Dedifferentiated amniotic fluid mesenchymal stem cell (primary cell): ENCODE measurements at regions not wholly inside any gene's neighbourhood (a gene's known extent, or its start where the extent isn't known, plus 50 kb on each side); places are given as distances from the start of the nearest gene placed in this dataset.
"Not testable (repeated sequence)": the region's sequence is repeated elsewhere in the genome, so short reads cannot be mapped to it uniquely, and the experiment has no call there.

Experiments used
- DNase-seq: peaks from one replicate; pipeline ENCODE4 v3.0.0-alpha.2; 2016; ENCODE audit errors: extremely low spot score

- no peak for DNase-seq
Measured at GRCh38 chr4:103499094-103499493, 220.7 kb downstream of the TACR3 start.

GRCh38 chr4:103498161-103499070 is 221.4 kb downstream of the TACR3 start:
- peak; percentile 73 for DNase-seq

- no peak for DNase-seq
Measured at GRCh38 chr4:103497692-103498091, 222.1 kb downstream of the TACR3 start.

- no peak for DNase-seq
Measured at GRCh38 chr4:103496800-103497199, 223.0 kb downstream of the TACR3 start.

GRCh38 chr4:103493450-103494159 is 226.2 kb downstream of the TACR3 start:
- no peak for DNase-seq

- not testable (repeated sequence) for DNase-seq
Measured at GRCh38 chr4:103485296-103485695, 234.5 kb downstream of the TACR3 start.

GRCh38 chr4:103484521-103484920 is 235.3 kb downstream of the TACR3 start:
- no peak for DNase-seq

GRCh38 chr4:103482893-103483292 is 236.9 kb downstream of the TACR3 start:
- DNase-seq = no peak

GRCh38 chr4:103482471-103482870 is 237.3 kb downstream of the TACR3 start:
- no peak for DNase-seq

GRCh38 chr4:103478734-103479133 is 241.1 kb downstream of the TACR3 start:
- no peak for DNase-seq

- DNase-seq = no peak
Measured at GRCh38 chr4:103478210-103478609, 241.6 kb downstream of the TACR3 start.

GRCh38 chr4:103457566-103457965 is 259.4 kb upstream of the CENPE start:
- no peak for DNase-seq

GRCh38 chr4:103451341-103451740 is 253.2 kb upstream of the CENPE start:
- DNase-seq = no peak

- no peak for DNase-seq
Measured at GRCh38 chr4:103450693-103451092, 252.6 kb upstream of the CENPE start.

GRCh38 chr4:103449296-103450023 is 251.3 kb upstream of the CENPE start:
- DNase-seq = no peak

GRCh38 chr4:103445377-103445776 is 247.2 kb upstream of the CENPE start:
- no peak for DNase-seq

- no peak for DNase-seq
Measured at GRCh38 chr4:103443324-103443723, 245.2 kb upstream of the CENPE start.

GRCh38 chr4:103429283-103429682 is 231.1 kb upstream of the CENPE start:
- DNase-seq = no peak

- no peak for DNase-seq
Measured at GRCh38 chr4:103425406-103425805, 227.3 kb upstream of the CENPE start.

GRCh38 chr4:103424853-103425252 is 226.7 kb upstream of the CENPE start:
- DNase-seq = no peak

- no peak for DNase-seq
Measured at GRCh38 chr4:103423261-103423660, 225.1 kb upstream of the CENPE start.

GRCh38 chr4:103422467-103423219 is 224.5 kb upstream of the CENPE start:
- no peak for DNase-seq
